Middle frontal gyrus (tissue), 1 donor: ENCODE measurements at regions not wholly inside any gene's neighbourhood (a gene's known extent, or its start where the extent isn't known, plus 50 kb on each side); places are given as distances from the start of the nearest gene placed in this dataset.

Source experiments
- DNase-seq: peaks from one replicate; pipeline ENCODE4 v3.0.0-alpha.2; 2015; ENCODE audit warnings: low spot score; ENCODE audit errors: extremely low spot score

DNA sequence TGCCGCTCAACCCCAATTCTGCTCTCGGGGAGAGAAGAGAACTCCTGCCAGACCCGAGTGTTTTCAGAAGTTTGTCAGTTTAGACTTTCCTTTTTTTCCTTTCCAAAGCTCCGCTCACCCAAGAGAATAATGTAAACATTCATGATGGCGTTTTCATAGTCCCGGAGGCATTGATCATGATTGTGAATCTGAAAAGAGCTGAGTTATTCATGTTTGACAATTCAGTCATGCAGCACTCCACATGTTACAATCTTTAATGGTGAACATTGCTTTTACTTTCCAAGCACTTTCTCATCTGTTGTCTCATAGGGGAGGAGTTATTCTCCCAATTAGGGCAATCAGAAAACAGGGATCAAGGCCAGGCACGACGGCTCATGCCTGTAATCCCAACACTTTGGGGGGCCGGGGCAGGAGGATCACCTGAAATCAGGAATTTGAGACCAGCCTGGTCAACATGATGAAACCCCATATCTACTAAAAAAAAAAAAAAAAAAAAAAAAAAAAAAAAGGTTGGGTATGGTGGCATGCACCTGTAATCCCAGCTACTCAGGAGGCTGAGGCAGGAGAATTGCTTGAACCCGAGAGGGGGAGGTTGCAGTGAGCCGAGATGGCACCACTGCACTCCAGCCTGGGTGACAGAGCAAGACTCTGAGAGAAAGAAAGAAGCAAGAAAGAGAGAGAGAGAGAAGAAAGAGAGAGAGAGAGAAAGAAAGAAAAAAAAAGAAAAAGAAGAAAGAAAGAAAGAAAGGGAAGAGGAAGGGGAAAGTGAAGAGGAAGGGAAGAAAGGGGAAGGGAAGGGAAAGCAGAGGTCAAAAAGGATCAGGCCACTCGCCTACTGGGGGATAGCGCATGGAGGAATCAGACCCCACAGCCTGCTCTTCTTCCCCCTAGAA is 70.0 kb upstream of the TNRC6C start:
- no peak for DNase-seq

- DNase-seq = no peak
Observed at GRCh38 chr17:77889135-77889505, 69.4 kb upstream of the TNRC6C start.

- no peak for DNase-seq
Observed at GRCh38 chr17:77889866-77890760, 68.4 kb upstream of the TNRC6C start.

DNA sequence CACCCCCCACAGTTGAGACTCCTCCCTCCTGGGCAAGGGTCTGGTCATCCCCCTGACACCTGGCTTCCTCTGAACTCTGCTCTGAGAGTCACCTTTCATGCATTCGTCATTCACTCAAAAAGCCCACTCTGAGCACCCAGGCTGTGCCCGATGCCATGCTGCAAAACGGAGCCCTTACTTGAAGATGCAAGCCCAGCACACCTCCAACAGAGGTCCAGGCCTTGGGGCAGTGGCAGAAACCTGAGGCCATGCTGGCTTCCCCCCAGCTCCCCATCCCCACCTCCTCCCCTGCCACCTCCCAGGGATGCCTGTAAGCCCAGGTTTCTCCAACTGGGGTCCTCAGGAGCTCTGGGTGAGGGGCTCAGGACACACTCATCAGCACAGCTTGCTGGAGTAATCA is 67.7 kb upstream of the TNRC6C start:
- DNase-seq = no peak

- no peak for DNase-seq
Observed at GRCh38 chr17:77891602-77892001, 66.9 kb upstream of the TNRC6C start.

DNA sequence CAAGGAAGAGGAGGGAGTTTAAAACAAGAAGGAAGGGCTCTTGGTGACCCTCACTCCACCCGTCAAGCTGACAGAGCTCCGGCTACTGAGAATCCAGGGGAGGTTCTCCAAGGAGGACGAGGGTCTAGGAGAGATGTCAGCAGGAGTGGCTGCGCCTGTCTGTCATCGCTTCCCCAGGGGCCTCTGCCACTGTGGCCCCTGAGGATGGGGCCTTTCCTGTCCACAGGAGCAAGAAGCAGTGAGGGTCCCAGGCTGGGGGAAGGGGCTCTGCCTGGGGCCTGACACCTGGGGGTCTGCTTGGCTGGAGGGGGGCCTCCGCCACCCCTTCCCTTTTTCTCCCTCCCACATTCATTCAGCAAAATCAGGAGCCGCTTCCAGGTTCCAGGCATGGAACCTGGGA is 66.5 kb upstream of the TNRC6C start:
- no peak for DNase-seq

GRCh38 chr17:77892469-77893143 is 65.9 kb upstream of the TNRC6C start:
- DNase-seq = no peak

DNA sequence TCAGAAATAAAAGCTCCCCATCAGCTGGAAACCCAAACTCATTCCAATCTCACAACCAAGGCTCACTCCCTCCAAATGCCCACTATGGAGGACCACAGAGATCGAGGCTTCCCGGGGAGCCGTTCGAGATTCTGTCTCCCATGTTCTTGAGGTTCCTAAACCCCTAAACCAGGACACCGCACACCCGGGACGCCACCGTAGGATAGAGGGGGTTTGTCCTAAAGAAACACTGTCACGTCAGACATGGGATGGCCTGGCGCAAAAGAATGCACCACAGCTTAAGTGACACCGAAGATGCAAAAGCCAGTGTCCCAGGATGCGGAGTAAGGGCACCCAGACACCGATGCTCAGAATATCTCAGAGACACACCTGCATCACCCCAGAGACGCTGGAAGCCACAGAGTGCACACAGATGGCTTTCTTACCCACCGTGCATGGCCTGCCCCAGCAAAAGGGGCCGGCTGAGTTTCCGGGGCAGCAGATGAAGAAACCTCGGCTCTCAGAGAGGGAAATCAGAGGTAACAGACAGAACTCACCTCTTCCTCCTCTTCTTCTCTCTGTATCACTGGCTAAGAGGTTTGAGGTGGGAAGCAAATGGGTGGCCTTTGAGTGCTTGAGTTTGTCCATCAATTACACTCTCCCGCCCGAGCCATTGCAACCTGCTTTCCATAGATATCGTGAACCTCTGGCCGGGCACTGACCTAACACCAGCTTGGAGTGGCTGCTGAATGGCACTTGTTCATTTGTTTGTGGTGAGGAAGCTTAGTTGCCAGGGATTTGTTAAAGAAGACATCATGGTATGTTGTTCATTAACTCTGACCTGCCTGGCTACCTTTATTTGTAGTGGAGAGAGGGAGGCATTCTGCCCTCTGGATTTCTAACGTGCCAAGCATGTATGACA is 65.1 kb upstream of the TNRC6C start:
- DNase-seq = no peak

GRCh38 chr17:77894126-77894956 is 64.2 kb upstream of the TNRC6C start:
- DNase-seq = no peak

DNA sequence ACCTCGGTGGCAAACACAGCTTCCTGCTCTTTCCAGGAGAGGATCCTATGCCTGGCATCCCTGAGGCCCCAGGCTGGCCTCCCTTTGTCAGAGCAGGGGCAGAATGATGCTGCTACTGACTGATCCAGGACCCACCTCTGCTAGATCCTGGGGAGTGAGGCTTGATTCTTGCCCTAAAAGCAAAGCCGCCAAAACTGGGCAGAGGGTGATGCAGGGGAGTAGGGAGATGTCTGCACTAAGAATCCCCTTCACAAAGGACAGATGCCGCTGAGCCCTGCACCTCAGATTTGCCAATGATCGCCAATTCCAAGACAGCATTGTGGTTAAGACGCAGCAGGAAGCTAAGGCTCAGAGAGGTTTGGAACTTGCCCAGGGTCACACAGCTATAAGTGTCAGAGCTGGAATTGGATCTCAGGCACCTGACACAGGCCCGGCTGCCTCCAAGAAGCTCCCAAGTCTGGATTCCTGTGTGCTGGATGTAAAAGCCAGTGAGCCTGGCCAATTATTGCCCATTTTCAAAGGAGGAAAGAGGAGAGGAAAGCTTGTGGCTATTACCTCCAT is 60.7 kb upstream of the TNRC6C start:
- DNase-seq = no peak

- no peak for DNase-seq
Observed at GRCh38 chr17:77898521-77899434, 59.7 kb upstream of the TNRC6C start.

- DNase-seq = no peak
Observed at GRCh38 chr17:77899498-77899897, 59.0 kb upstream of the TNRC6C start.

DNA sequence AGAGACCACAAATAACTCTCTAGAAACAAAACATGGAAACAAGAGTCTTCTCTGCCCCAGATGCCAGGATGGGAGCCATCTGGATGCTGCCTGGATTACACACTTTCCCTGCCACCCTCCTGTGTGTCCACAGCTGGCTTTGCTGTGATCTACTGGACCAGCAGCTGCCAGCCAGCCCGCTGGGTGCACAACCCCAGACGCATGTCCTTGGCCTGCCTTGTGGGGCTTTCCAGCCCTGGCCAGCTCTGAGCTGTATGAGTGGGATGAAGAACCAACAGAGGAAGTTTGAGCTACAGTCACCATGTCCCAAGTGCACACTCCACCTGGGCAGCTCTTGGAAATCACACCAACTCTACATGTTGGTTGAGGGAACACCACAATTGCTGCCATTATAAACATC is 57.0 kb upstream of the TNRC6C start:
- DNase-seq = no peak

DNA sequence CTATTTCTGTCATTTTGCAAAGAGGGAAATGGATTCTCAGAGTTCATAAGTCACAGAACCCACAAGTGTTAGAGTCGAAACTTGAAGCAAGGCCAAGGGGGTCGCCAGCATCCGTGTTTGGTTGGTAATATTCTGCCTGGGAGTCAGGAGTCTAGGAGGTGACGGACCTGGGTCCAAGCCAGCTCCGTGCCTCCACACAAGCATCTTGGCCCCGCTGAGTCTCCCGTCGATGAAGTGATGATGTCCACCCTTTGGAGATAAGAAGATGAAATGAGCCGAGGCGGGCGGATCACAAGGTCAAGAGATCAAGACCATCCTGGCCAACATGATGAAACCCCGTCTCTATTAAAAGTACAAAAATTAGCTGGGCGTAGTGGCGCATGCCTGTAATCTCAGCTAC is 53.2 kb upstream of the TNRC6C start:
- DNase-seq = no peak

DNA sequence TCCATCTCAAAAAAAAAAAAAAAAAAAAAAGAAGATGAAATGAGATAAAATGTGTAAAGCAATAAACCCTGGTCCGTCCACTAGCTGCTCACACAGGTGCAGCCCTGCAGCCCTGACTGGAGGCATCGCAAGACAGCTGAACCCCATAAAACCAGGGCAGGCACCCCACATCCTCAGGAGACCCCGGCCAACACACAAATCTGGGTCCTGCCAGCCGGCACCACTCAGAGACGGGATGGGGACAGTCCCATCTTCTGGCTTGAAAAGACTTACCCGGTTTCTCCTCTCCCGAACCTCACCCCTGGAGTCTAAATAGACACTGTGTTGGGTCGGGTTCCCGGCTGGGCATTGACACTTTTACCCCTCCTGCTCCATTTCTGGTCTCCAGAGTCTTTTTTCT is 52.7 kb upstream of the TNRC6C start:
- no peak for DNase-seq

GRCh38 chr17:77906377-77906871 is 52.1 kb upstream of the TNRC6C start:
- DNase-seq = no peak

GRCh38 chr17:77907497-77908461 is 50.7 kb upstream of the TNRC6C start:
- DNase-seq = no peak
